COLO829 (cell line): ENCODE measurements at regions not wholly inside any gene's neighbourhood (a gene's known extent, or its start where the extent isn't known, plus 50 kb on each side); places are given as distances from the start of the nearest gene placed in this dataset.

Experiments
- DNase-seq: peaks from one replicate; pipeline ENCODE4 v3.0.0; 2012; ENCODE audit warnings: low spot score

GRCh38 chr2:235141411-235142128, 189.8 kb downstream of the SH3BP4 start:
- DNase-seq = no peak

DNA sequence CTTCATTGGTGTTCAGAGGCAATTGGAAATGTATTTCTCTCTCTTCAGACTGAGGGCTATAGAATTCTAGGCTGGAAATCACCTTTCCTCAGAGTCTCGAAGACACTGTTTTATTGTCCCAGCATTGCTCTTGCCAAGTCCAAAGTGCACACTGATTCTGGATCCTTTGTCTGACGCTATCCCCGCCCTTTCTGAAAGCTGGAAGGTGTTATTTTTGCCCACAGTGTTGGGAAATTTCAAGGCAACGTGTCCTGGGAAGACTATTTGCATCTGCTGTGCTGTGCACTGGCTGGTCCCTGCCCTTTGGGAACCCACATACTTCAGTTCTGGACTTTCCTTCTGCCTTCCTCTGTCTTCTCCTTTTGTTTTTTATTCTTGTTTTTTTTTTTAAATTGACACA, 190.8 kb downstream of the SH3BP4 start:
- no peak for DNase-seq

DNA sequence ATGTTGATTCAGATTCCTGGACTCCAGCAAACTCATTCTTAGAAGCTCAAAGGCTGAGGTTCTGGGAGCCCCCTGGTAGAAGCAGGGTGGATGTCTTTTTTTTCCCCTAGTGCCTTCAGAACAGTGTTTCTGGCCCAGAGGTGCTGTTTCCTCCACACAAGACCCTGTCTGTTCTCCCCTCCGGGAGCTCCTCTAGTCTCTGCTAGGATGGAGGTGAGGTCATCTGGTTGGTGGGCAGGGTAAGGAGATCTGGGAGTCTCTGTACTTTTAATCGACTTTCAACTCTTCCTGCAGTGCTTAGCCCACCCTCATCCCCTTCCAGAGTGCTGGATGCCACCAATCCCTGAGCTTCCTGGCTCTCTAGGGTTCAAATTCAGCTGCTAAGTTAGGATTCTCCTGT, 192.0 kb downstream of the SH3BP4 start:
- no peak for DNase-seq

DNA sequence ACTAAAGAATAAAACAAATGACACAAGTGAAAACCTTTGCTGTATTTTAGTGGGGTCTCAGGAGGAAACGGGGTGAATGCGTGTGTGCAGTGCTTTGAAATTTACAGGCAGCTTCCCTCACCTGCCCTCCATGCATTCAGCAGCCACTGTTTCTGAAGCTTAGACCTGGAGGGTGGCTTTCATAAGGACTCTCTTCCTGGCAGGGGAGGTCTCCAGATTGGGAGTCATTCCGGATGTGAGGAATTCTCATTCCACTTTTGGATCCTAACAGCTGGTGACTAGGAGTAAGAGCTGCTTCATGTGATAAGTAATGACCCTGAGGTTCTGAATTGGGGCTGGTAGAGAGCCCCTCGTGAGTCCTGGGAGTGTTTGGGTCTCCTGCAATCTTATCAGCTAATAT, 192.5 kb downstream of the SH3BP4 start:
- DNase-seq = no peak

DNA sequence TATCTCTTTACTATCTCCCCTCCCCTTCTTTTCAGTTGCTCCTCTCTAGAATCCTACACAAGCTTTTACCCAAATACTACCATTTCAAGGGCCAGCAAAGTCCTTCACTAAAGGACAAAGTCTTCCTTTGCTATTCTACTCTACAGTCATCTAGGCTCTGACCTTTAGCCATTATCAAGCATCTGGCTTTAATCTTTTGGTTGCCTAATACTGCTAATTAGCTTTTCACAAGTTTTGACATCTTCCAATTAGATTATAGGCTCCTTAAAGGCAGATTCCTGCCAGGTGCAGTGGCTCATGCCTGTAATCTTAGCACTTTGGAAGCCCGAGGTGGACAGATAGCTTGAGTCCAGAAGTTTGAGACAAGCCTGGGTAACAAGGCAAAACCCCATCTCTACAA, 194.4 kb downstream of the SH3BP4 start:
- DNase-seq = no peak

DNA sequence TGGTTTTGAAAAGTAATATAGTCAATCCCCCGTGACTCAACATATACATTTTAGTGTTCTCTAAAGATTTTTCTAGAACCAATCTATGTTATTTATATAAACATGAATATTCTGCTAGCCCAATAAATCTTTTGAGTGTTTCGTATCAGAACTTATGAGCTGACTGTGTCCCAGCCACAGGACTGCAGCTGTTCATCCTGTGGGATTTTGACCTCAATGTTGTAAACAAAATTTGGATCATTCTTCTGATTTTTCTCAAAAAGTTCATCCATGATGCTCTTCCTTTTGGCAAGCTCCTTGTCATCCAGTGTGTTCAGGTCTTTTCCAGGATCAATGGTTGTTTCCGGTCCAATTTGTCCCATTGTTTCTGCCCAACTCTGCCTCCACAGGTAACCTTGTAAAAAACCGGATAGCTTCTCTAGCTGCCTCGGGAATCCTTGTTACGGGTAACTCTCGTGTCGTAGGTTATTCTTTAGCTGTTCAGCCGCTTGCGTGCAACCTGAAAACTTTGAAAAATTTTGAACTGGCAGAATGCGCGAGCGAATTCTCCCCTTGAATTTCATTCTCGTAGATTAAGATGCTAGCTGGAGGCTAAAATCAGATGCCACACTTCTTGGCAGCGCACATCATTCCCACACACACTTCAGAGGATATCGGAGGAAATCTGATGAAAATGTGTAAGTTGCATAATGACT, 195.2 kb downstream of the SH3BP4 start:
- no peak for DNase-seq

GRCh38 chr2:235148201-235149170, 196.7 kb downstream of the SH3BP4 start:
- DNase-seq = no peak

DNA sequence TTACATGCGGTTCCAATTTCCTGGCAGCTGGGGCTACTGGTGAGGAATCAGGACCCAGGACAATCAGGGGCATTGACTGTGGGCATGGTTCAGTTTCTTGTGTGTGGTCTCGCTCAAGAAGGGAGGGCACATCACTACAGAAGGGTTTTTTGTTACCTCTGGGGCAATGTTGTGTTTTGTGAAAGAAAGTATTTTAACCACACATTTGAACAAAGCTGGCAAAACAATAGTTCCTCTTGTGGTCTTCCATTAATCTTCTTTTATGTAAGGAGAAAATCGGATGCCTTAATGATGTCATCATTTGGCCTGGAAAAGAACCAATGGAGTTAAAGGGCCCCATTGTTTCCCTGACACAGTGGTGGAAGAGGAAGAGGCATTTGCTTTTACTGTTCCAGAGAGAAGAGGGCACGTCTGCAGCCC, 197.4 kb downstream of the SH3BP4 start:
- DNase-seq = peak; percentile 88

DNA sequence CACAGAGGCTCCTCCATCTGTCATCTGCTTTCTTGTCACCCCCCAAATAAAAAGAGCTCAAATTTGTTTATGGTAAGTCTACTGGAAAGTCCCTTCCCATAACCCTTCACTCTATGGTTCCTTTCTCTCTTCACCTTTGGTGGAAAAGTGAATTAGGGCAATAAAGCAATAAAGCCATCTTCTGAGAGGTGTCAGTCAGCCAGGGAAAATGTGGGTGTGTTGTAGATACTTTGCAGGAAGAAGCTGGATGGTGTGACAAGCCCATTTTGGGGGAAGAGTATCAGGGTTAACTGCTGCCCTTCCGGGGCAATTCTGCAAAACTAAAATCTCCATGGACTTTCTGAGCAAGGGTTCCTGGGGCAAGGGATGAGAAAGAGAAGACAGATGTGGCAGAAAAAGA, 197.9 kb downstream of the SH3BP4 start:
- peak; percentile 17 for DNase-seq

GRCh38 chr2:235151152-235151551, 199.3 kb downstream of the SH3BP4 start:
- no peak for DNase-seq

DNA sequence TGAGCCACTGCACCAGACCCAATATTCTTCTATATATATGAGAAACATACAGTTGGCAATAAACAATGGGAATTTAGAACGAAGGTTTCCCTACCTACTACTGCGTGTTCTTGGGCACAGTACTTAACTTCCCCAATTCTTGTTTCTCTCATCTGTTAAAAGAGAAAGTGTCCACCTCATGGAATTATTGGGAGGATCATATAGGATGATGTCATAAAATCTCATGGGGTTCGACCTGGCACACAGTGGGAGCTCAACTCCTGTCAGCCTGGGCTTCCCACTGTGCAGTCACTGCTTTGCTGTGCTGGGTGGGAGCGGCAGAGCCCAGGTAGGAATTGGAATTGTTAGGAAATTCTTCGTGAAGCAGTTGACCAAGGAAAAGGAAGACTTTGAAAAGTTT, 203.3 kb downstream of the SH3BP4 start:
- DNase-seq = no peak

GRCh38 chr2:235156055-235156454, 204.2 kb downstream of the SH3BP4 start:
- DNase-seq = no peak

DNA sequence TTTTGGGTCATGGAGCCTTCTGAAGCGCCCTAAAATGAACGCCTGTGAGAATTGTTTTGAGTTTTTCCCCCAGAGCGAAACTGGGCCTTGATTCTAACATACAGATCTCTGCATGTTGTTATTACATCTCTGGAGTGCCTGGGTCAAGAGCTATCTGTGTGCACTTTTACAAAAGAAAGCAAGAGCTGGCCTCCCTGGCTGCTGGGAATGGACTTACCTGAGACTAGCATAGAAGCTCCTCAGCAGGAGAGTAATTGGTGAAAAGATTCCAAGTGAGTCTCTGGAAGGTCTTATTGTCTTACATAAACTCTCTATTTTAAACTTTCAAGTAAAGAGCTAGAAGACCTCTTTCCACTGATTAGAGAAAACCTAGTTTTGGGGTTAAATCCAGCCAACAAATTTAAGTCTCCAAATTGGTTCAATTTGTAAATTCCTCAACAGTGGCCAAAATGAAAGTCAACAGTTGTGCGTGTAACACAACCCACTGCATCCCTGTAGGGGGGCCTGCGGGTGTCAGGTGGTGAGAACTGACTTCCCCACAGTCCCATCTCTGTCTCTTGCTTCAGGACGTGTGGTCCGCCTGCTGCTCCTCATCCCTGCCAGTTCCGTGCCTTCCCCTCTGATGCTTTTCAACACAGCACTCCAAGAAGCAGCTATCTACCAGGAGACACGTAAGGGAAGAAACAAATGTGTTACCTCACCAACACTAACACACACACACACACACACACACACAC, 206.1 kb downstream of the SH3BP4 start:
- no peak for DNase-seq

- no peak for DNase-seq
Observed at GRCh38 chr2:235160281-235160810, 208.5 kb downstream of the SH3BP4 start.

- DNase-seq = no peak
Observed at GRCh38 chr2:235161565-235161964, 209.7 kb downstream of the SH3BP4 start.

DNA sequence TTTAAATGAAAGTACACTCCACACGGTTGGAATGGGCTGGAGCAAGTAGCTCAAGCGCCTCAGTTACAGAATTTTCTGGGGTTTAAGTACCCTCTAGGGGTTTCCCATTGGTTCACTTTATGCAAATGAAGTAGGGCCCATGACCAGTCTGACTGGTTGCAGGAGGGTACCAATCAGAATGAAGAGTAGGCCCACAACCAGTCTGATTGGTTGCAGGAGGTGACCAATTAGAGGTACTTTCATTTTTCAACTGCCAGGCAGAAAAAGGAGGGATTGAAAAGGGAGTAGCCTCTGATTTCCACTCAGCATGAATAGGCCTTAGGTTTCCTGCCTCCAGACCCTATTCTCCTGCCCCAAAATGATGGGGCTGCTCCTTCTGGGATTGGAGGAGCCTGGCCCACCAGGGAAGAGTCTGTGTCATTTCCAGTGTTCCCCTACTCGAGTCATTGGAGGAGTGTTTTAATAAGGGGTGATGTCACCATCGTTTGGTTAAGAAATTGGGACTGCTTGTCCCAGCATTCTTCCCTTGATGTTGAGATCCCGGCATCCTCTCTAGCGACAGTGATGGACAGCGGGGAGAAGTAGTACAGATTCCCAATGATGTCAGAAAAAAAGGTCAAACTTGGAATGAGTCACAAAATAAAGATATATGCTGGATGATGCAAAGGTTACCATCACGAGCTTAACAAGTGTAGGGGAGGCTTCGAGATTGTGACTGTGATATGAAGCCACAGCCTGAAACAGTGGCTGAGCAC, 210.4 kb downstream of the SH3BP4 start:
- DNase-seq = no peak

DNA sequence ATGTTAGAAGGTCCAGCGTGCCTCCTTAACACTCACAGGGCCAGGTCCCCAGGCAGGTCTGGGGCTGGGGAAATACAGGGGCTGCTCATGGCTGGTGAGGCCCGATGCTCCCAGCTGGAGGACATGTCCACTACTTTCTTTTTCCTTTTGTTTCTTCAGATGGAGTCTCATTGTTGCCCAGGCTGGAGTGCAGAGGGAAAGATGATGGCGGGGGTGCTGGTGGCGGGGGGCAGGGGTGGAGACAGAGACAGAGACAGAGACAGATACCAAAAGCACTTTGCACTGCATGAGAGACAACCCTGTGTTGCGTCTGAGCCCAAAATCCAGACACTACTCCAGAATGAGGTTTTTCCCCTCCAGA, 211.0 kb downstream of the SH3BP4 start:
- no peak for DNase-seq

GRCh38 chr2:235165136-235165535, 213.3 kb downstream of the SH3BP4 start:
- DNase-seq = no peak

DNA sequence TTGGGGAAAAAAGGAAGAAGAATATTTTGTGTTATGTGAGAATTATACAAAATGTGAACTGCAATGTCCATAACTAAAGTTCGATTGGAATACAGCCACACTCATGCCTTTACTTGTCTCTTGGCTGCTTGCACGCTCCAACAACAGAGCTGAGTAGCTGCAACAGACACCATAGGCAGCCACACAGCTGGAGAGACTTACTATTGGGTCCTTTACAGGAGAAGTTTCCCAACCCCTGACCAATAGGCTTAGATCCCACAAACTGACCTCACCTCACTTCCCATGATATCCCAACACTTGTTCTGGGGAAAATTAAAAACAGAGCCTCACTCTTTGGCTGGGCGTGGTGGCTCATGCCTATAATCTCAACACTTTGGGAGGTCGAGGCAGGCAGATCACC, 213.8 kb downstream of the SH3BP4 start:
- no peak for DNase-seq

- DNase-seq = no peak
Observed at GRCh38 chr2:235168174-235168979, 216.6 kb downstream of the SH3BP4 start.
